Naive thymus-derived CD8-positive, alpha-beta T cell (primary cell): ENCODE measurements at regions not wholly inside any gene's neighbourhood (a gene's known extent, or its start where the extent isn't known, plus 50 kb on each side); places are given as distances from the start of the nearest gene placed in this dataset.

Source experiments
- ATAC-seq, 2 donors: fragments of 150-1000 bp; cut with Tn5 transposase in 1 of 2; sonication (Bioruptor Pico), chemical (Tn5 transposase) in 1 of 2; 1 replicate in 1 of 2; 2 replicates in 1 of 2; pipeline ENCODE4 v1.10.0; 2021; ENCODE audit warnings: mild to moderate bottlenecking in 2 of 2, moderate library complexity in 2 of 2
- POLR2A ChIA-PET: fragments of 350-600 bp; sonication (Branson Sonifier 250); formaldehyde crosslinking; loops from one replicate; lab custom pipeline; 2021; ENCODE audit warnings: antibody characterized with exemption; lab: Charles Lee
- DNase-seq, 10 donors: peaks; one replicate each; pipeline versions ENCODE4 v3.0.0 to v3.0.0-alpha.2; 2020 to 2022
- H3K27ac Mint-ChIP-seq, 10 donors: one replicate each; pipeline ENCODE4 v1.8.0; 2020 to 2022; ENCODE audit warnings: mild to moderate bottlenecking in 10 of 10, mixed read lengths in 10 of 10, moderate library complexity in 4 of 10, inconsistent platforms in 1 of 10
- H3K27me3 Mint-ChIP-seq, 5 donors: one replicate each; pipeline ENCODE4 v1.8.0; 2021 to 2022; ENCODE audit warnings: mixed read lengths in 5 of 5
- H3K36me3 Mint-ChIP-seq, 3 donors: one replicate each; pipeline ENCODE4 v1.8.0; 2020 to 2022; ENCODE audit warnings: mixed read lengths in 3 of 3, mild to moderate bottlenecking in 2 of 3, inconsistent platforms in 1 of 3
- H3K4me1 Mint-ChIP-seq, 4 donors: one replicate each; pipeline ENCODE4 v1.8.0; 2021 to 2022; ENCODE audit warnings: mixed read lengths in 4 of 4
- H3K4me3 Mint-ChIP-seq, 10 donors: one replicate each; pipeline ENCODE4 v1.8.0; 2020 to 2022; ENCODE audit warnings: mild to moderate bottlenecking in 10 of 10, mixed read lengths in 10 of 10, moderate library complexity in 6 of 10, inconsistent platforms in 1 of 10
- H3K9me3 Mint-ChIP-seq, 9 donors: one replicate each; pipeline ENCODE4 v1.8.0; 2020 to 2022; ENCODE audit warnings: mixed read lengths in 9 of 9, mild to moderate bottlenecking in 3 of 9, inconsistent platforms in 1 of 9, moderate library complexity in 1 of 9

GRCh38 chr6:6714953-6715352, 126.4 kb downstream of the LY86 start:
- ATAC-seq: no peak
- no peaks in the 10 kb centered on the region for H3K36me3 Mint-ChIP-seq
- no peaks in the 10 kb centered on the region for H3K9me3 Mint-ChIP-seq
- no peak overlapping the region for H3K4me3 Mint-ChIP-seq
- H3K4me1 Mint-ChIP-seq: peaks cover 17 to 43% (median 23%) of the 10 kb centered on the region in 4 donors
- H3K27me3 Mint-ChIP-seq: peaks cover 0 to 32% (median 16%) of the 10 kb centered on the region in 5 donors
- POLR2A ChIA-PET: interaction anchor here (1.1 kb wide), 1 partner anchor 900 kb away, joined by 3 read pairs; no protein-coding TSS in a partner anchor
- H3K27ac Mint-ChIP-seq: no peak overlapping the region
- no peak for DNase-seq

DNA sequence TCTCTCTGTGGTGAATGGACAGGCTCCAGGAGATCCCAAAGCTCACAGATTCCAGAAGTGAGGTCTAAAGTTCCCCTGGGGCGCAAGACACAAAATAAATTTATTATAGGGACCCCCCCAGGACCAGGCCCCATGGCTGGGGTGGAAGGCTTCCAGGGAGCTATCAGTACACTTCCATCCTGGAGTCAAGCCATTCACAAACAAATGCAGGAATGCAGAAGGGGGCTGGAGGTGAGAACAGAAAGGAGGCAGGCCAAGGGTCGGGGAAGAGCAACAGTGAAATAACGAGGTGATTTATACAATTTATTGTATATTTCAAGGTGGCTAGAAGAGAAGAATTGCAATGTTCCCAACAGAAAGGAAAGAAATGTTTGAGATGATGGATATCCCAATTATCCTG, 126.9 kb downstream of the LY86 start:
- Mint-ChIP-seq H3K27me3 (peaks cover 0 to 28% (median 12%) of the 10 kb centered on the region in 5 donors), H3K4me3 (no peak overlapping the region), H3K9me3 (no peaks in the 10 kb centered on the region), H3K4me1 (peaks cover 14 to 41% (median 23%) of the 10 kb centered on the region in 4 donors), H3K27ac (peak overlapping the region in 2 of 10 donors; percentile 45 to 75), H3K36me3 (no peaks in the 10 kb centered on the region)
- DNase-seq (no peak), ATAC-seq (no peak)
- POLR2A ChIA-PET: interaction anchor here (1.1 kb wide), 1 partner anchor 899 kb away, joined by 3 read pairs; no protein-coding TSS in a partner anchor

DNA sequence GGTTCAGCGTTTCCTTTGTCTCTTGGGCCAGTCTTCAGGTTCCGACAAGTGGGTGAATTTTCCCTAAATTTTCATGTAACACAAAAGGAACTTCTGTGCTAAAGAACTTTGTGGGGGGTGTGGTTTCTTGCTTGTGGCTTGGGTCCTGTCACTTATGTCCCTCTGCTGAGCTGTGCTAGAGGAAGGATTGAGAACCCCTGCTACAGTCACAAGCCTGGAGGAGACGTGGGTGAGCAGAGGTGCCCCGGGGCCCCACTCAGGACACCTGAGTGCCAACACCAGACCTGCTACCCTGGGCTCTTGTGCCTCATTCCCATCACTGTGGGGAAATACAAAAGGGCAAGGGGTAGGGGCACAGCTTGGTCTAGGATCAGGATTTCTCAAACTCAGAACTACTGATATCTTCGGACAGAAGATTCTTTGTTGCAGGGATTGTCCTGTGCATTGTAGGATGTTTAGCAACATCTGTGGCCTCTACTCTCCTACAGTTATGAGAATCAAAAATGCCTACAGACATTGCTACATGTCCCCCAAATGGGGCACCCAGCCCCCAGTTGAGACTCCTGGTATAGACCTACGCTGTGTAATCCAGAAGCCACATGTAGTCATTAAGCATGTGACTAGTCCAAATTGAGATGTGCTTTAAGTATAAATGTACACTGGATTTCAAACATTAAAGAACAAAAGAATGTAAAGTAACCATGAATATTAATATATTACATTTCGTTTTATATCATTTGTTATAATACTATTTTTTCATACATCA, 128.7 kb downstream of the LY86 start:
- POLR2A ChIA-PET: interaction anchor here (0.6 kb wide), 1 partner anchor 127 kb away, joined by 4 read pairs; no protein-coding TSS in a partner anchor
- no peaks in the 10 kb centered on the region for H3K9me3 Mint-ChIP-seq
- peaks cover 6 to 26% (median 9%) of the 10 kb centered on the region in 4 donors for H3K4me1 Mint-ChIP-seq
- DNase-seq (no peak), ATAC-seq (no peak)
- H3K36me3 Mint-ChIP-seq: no peaks in the 10 kb centered on the region
- no peak overlapping the region for H3K27ac Mint-ChIP-seq
- H3K4me3 Mint-ChIP-seq: no peak overlapping the region
- peaks cover 0 to 11% (median 4%) of the 10 kb centered on the region in 5 donors for H3K27me3 Mint-ChIP-seq

DNA sequence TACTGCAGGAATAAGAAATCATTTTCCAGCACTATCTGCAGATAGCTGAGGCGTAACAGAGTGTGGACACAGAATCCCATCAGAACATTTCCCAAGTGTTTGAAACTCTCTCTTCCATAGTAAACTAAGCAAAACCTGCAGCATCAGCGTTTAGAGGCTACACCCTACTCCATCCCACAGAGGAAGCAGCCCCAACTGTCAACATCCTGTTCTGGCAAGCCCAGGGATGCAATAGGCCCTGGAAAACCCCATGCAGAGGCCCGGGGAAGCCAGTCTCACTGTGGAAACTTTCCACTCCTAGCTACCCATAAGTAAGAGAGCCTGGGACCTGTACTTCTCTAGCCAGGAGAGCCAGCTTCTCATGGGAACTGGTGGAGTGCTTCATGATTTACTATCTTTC, 129.4 kb downstream of the LY86 start:
- Mint-ChIP-seq H3K4me3 (no peak overlapping the region), H3K27me3 (peaks cover 0 to 9% (median 0%) of the 10 kb centered on the region in 5 donors), H3K9me3 (no peaks in the 10 kb centered on the region), H3K27ac (no peak overlapping the region), H3K4me1 (peaks cover 0 to 18% (median 2%) of the 10 kb centered on the region in 4 donors), H3K36me3 (no peaks in the 10 kb centered on the region)
- ATAC-seq: no peak
- DNase-seq: no peak
- POLR2A ChIA-PET: interaction anchor here (0.6 kb wide), 1 partner anchor 128 kb away, joined by 4 read pairs; no protein-coding TSS in a partner anchor

DNA sequence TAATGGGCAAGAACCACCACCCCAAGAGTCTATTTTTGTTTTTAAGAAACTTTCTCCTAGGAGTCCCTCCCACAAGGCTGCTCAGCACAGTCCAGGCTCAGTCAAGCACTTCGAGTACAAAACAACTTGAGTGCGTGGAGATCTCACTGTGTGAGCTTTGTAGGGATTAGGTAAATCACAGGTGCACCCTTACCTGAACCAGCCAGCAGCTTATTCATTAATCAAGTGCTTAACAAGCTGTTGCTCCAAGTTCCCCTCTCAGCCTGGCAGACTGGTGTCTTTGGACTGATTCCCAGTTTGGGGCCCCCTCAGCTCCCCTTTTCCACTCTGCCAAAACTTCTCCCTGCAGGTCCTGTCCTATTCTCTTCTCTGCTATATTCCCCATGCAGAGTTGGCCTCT, 133.1 kb downstream of the LY86 start:
- Mint-ChIP-seq H3K27ac (no peak overlapping the region), H3K27me3 (peaks cover 0 to 5% (median 4%) of the 10 kb centered on the region in 5 donors), H3K36me3 (no peaks in the 10 kb centered on the region), H3K4me1 (peaks cover 8 to 26% (median 14%) of the 10 kb centered on the region in 4 donors), H3K4me3 (no peak overlapping the region), H3K9me3 (no peaks in the 10 kb centered on the region)
- no peak for DNase-seq
- no peak for ATAC-seq
- POLR2A ChIA-PET: no interaction called here

GRCh38 chr6:6722195-6722594, 133.7 kb downstream of the LY86 start:
- Mint-ChIP-seq H3K36me3 (no peaks in the 10 kb centered on the region), H3K4me1 (peaks cover 8 to 26% (median 14%) of the 10 kb centered on the region in 4 donors), H3K9me3 (no peaks in the 10 kb centered on the region), H3K4me3 (no peak overlapping the region), H3K27ac (no peak overlapping the region), H3K27me3 (peaks cover 0 to 6% (median 4%) of the 10 kb centered on the region in 5 donors)
- POLR2A ChIA-PET: no interaction called here
- DNase-seq: no peak
- no peak for ATAC-seq

DNA sequence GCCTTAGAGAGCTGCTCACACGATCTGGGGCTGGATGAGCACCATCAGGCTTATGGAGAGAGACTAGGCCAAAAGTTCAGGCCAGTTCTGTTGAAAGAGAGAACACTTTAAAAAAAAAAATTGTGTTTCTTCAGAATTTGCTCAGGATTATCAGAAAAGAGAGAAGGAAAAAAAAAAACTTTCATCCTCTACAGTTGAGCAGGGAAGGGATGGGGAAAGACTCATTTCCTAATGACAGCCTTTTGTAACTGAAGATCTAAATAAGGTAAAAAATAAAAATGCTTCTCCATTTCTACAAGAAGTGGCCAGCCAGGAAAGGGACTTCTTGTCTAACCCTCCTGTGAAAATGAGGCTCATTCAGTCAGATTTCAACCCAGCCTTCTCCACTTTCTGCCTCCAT, 134.8 kb downstream of the LY86 start:
- Mint-ChIP-seq H3K27me3 (peaks cover 0 to 6% (median 4%) of the 10 kb centered on the region in 5 donors), H3K4me3 (no peak overlapping the region), H3K27ac (peak overlapping the region in 3 of 10 donors; percentile 5 to 37 (median 17)), H3K4me1 (peaks cover 8 to 20% (median 14%) of the 10 kb centered on the region in 4 donors), H3K9me3 (no peaks in the 10 kb centered on the region), H3K36me3 (no peaks in the 10 kb centered on the region)
- DNase-seq (no peak), ATAC-seq (no peak)
- POLR2A ChIA-PET: interaction anchor here (1.2 kb wide), 1 partner anchor 69 kb away, joined by 4 read pairs; no protein-coding TSS in a partner anchor

DNA sequence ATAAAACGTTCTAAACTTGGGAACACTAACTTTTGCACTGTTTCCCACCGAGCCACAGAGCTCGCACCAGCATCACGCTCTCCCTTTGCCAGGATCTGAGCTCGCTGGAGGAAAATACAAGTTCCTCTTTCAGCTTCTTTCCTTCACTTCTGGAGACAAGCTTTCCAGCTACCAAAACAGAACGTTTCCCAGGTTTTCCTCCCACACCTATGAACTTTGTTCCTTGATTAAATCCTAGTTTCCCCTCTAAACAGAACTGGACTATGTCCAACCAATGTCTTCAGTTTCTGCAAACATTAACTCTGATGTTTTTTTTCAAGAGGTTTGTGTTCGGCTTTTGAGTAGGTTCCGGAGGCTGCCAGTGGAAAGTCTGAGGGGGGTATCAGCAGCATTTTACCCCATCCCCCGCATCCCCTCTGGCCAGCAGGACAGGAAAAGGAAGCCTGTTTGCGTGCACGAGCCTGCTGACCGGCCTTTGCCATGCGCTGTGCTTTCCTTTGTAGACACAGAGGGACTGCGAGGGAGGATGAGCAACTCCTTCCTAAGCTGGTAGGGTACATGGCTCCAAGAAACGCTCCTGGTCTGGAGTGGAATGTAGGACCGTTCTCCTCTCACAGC, 135.5 kb downstream of the LY86 start:
- ATAC-seq: peak; percentile 16 to 24
- Mint-ChIP-seq H3K4me1 (peaks cover 8 to 20% (median 14%) of the 10 kb centered on the region in 4 donors), H3K36me3 (no peaks in the 10 kb centered on the region), H3K27me3 (peaks cover 0 to 6% (median 4%) of the 10 kb centered on the region in 5 donors), H3K4me3 (peak overlapping the region in 5 of 10 donors; percentile 74 to 87 (median 82)), H3K9me3 (no peaks in the 10 kb centered on the region), H3K27ac (peak overlapping the region in 2 of 10 donors; percentile 83 to 93)
- DNase-seq: no peak
- POLR2A ChIA-PET: interaction anchor here (1.2 kb wide), 1 partner anchor 69 kb away, joined by 4 read pairs; no protein-coding TSS in a partner anchor

- peak; percentile 30 to 84 (median 60) for DNase-seq
- Mint-ChIP-seq H3K27me3 (peaks cover 0 to 10% (median 4%) of the 10 kb centered on the region in 5 donors), H3K9me3 (no peaks in the 10 kb centered on the region), H3K27ac (peak overlapping the region in 8 of 10 donors; percentile 25 to 93 (median 78)), H3K4me3 (peak overlapping the region; percentile 63 to 87 (median 80)), H3K36me3 (no peaks in the 10 kb centered on the region), H3K4me1 (peaks cover 8 to 20% (median 14%) of the 10 kb centered on the region in 4 donors)
- peak; percentile 89 to 96 for ATAC-seq
- POLR2A ChIA-PET: interaction anchor here (1.2 kb wide), 1 partner anchor 70 kb away, joined by 4 read pairs; no protein-coding TSS in a partner anchor
Measured at GRCh38 chr6:6724539-6725467, 136.3 kb downstream of the LY86 start.

GRCh38 chr6:6725468-6726209, 137.1 kb downstream of the LY86 start:
- no peak for ATAC-seq
- Mint-ChIP-seq H3K36me3 (no peaks in the 10 kb centered on the region), H3K4me3 (peak overlapping the region in 9 of 10 donors; percentile 0 to 82 (median 49)), H3K4me1 (peaks cover 8 to 20% (median 14%) of the 10 kb centered on the region in 4 donors), H3K9me3 (no peaks in the 10 kb centered on the region), H3K27me3 (peaks cover 0 to 10% (median 4%) of the 10 kb centered on the region in 5 donors), H3K27ac (peak overlapping the region in 5 of 10 donors; percentile 5 to 90 (median 66))
- no peak for DNase-seq
- POLR2A ChIA-PET: no interaction called here

DNA sequence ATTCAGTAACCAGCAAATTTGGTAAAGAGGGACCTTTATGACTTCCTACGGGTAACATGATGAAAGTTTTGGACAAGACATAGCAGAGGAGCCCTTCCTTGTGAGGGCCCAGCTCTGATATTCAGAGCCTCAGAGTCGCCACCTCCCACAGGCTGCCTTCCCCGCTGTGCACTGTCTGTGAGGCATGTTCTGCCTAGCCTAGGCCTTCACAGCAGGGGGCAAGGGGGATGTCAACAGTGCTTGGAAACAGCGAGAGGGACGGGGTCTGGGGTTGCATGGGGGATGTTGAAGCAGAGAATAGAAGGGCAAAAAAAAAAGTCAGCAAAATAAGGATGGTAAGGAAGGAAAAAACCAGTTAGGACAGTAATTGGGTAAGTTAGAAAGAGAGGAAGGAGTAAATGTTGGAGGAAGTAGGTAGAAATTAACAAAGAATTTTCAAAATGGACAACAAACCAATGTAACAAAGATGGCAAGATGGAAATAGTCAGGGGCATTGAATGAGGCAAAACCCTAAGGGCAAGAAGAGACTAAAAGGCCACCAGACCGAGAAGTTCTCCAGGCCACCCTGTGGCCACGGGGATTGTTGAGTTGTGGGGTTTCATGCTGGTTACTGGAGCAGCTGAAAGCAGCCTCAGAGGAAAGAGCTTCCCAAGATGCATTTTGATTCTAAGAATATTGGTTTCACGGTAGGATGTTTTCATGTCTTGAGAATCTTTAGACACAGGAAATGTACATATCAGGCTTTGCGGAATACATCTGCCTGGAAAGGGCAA, 139.8 kb downstream of the LY86 start:
- no peak overlapping the region for H3K4me3 Mint-ChIP-seq
- H3K27me3 Mint-ChIP-seq: peaks cover 0 to 12% (median 5%) of the 10 kb centered on the region in 5 donors
- peaks cover 8 to 17% (median 14%) of the 10 kb centered on the region in 4 donors for H3K4me1 Mint-ChIP-seq
- no peaks in the 10 kb centered on the region for H3K9me3 Mint-ChIP-seq
- no peaks in the 10 kb centered on the region for H3K36me3 Mint-ChIP-seq
- DNase-seq (no peak), ATAC-seq (no peak)
- no peak overlapping the region for H3K27ac Mint-ChIP-seq
- POLR2A ChIA-PET: no interaction called here
